Upper lobe of left lung (tissue), 4 donors: ENCODE measurements at regions not wholly inside any gene's neighbourhood (a gene's known extent, or its start where the extent isn't known, plus 50 kb on each side); places are given as distances from the start of the nearest gene placed in this dataset.

ENCODE experiments used
- EP300 ChIP-seq, 4 donors: sonication (generic); formaldehyde crosslinking; IDR thresholded peaks; one replicate each; pipeline ENCODE4 v1.5.1; 2017; ENCODE audit warnings: antibody characterized with exemption in 4 of 4, control low read depth in 2 of 4
- POLR2A ChIP-seq, 4 donors: fragments of 450-650 bp; IDR thresholded peaks; one replicate each; pipeline ENCODE4 v1.5.1; 2016 to 2017; ENCODE audit warnings: antibody characterized with exemption in 4 of 4, mild to moderate bottlenecking in 2 of 4
- POLR2AphosphoS5 ChIP-seq, 2 donors: sonication (generic); formaldehyde crosslinking; IDR thresholded peaks; one replicate each; pipeline ENCODE4 v1.5.1; 2017; ENCODE audit warnings: antibody characterized with exemption in 2 of 2
- TF ChIP-seq, protein P1 (sequence below), 6 experiments: fragments of 450-650 bp in 4 of 6; fragments of 200-600 bp in 2 of 6; sonication (generic) in 2 of 6; IDR thresholded peaks; one replicate each; pipeline ENCODE4 v1.5.1; 2016 to 2019; ENCODE audit warnings: antibody characterized with exemption in 6 of 6

DNA sequence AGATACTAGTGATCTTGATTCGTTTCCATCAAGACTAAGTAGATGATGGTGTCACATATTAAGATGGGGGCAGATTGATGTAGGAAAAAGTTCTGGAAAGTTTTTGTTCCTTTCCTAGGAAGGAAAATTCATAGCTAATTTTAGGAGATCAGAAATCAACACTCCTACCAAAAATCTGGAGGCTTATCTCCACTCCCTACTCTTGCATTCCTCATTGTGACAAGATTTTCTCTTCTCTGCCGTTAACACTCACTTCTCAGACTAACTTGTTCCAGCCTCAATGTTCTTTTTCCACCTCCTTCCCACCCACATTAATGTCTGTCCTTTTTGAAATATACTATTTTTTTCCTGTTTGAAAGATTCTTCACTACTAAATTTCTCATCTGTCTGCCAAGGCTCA lies 851.9 kb upstream of the GHITM start:
- TF ChIP-seq, protein P1, sequence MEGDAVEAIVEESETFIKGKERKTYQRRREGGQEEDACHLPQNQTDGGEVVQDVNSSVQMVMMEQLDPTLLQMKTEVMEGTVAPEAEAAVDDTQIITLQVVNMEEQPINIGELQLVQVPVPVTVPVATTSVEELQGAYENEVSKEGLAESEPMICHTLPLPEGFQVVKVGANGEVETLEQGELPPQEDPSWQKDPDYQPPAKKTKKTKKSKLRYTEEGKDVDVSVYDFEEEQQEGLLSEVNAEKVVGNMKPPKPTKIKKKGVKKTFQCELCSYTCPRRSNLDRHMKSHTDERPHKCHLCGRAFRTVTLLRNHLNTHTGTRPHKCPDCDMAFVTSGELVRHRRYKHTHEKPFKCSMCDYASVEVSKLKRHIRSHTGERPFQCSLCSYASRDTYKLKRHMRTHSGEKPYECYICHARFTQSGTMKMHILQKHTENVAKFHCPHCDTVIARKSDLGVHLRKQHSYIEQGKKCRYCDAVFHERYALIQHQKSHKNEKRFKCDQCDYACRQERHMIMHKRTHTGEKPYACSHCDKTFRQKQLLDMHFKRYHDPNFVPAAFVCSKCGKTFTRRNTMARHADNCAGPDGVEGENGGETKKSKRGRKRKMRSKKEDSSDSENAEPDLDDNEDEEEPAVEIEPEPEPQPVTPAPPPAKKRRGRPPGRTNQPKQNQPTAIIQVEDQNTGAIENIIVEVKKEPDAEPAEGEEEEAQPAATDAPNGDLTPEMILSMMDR (IDR thresholded peaks at IDR 0.05) = no peak
- TF ChIP-seq EP300 (IDR thresholded peaks at IDR 0.05) = no peak
- no peak for TF ChIP-seq POLR2A (IDR thresholded peaks at IDR 0.05)
- no peak for TF ChIP-seq POLR2AphosphoS5 (IDR thresholded peaks at IDR 0.05)
